ENCODE measurements at regions not wholly inside any gene's neighbourhood (a gene's known extent, or its start where the extent isn't known, plus 50 kb on each side); places are given as distances from the start of the nearest gene placed in this dataset.

GRCh38 chr11:26102325-26102724, 229.6 kb upstream of the ANO3 start:
- no peak overlapping the region for H3K4me3 ChIP-seq (replicated peaks; ENCODE audit: low read depth, low read length)
- TF ChIP-seq CTCF (IDR thresholded peaks at IDR 0.05; ENCODE audit: low read length, missing control alignments): no peak
- no peak for DNase-seq (ENCODE audit: low read depth)

- TF ChIP-seq CTCF (IDR thresholded peaks at IDR 0.05; ENCODE audit: low read length, missing control alignments): no peak
These were observed 226.0 kb upstream of the ANO3 start for GRCh38 chr11:26105762-26106423.

GRCh38 chr11:26106726-26107125, 225.2 kb upstream of the ANO3 start:
- H3K4me3 ChIP-seq (replicated peaks; ENCODE audit: low read depth, low read length): no peak overlapping the region
- no peak for TF ChIP-seq CTCF (IDR thresholded peaks at IDR 0.05; ENCODE audit: low read length, missing control alignments)
- no peak for DNase-seq (ENCODE audit: low read depth)

More at GRCh38 chr11:26105762-26106423, 226.0 kb upstream of the ANO3 start:
- no peak for DNase-seq (ENCODE audit: low read depth)
- H3K4me3 ChIP-seq (replicated peaks; ENCODE audit: low read depth, low read length): no peak overlapping the region

GRCh38 chr11:26109658-26110368, 222.1 kb upstream of the ANO3 start:
- no peak overlapping the region for H3K4me3 ChIP-seq (replicated peaks; ENCODE audit: low read depth, low read length)
- TF ChIP-seq CTCF (IDR thresholded peaks at IDR 0.05; ENCODE audit: low read length, missing control alignments): no peak
- DNase-seq (ENCODE audit: low read depth): no peak

GRCh38 chr11:26112264-26112663, 219.7 kb upstream of the ANO3 start:
- no peak for DNase-seq (ENCODE audit: low read depth)
- no peak for TF ChIP-seq CTCF (IDR thresholded peaks at IDR 0.05; ENCODE audit: low read length, missing control alignments)
- H3K4me3 ChIP-seq (replicated peaks; ENCODE audit: low read depth, low read length): no peak overlapping the region

GRCh38 chr11:26121466-26121865, 210.5 kb upstream of the ANO3 start:
- DNase-seq (ENCODE audit: low read depth): no peak
- TF ChIP-seq CTCF (IDR thresholded peaks at IDR 0.05; ENCODE audit: low read length, missing control alignments): no peak
- no peak overlapping the region for H3K4me3 ChIP-seq (replicated peaks; ENCODE audit: low read depth, low read length)

Data from fibroblast of pulmonary artery (primary cell).